HG03521 (cell line): ENCODE measurements at regions not wholly inside any gene's neighbourhood (a gene's known extent, or its start where the extent isn't known, plus 50 kb on each side); places are given as distances from the start of the nearest gene placed in this dataset.

ENCODE experiments used
- ATAC-seq: cut with Tn5 transposase; IDR thresholded peaks from one replicate; pipeline ENCODE4 v1.9.1; 2021; ENCODE audit warnings: mild to moderate bottlenecking, moderate library complexity; ENCODE audit not compliant: unreplicated experiment

DNA sequence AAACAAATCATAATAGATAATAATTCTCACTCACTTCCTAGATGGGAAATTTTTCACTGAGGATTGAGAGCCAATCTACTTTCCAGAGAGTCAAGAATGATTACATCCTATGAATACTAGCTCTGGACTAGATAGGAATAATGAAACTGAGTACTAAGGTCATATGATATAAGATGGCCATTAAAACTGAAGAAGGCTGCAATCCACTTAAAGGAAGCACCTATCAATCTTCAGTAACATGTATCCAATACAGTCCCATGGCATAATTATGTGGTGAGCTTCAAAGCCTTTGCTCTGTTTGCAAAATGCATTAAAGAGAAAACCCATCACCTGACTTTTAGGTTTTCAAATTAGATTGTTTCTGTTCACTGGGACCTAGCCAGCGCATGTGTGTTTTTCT, 398.0 kb upstream of the MEIS1 start:
- ATAC-seq: no peak

DNA sequence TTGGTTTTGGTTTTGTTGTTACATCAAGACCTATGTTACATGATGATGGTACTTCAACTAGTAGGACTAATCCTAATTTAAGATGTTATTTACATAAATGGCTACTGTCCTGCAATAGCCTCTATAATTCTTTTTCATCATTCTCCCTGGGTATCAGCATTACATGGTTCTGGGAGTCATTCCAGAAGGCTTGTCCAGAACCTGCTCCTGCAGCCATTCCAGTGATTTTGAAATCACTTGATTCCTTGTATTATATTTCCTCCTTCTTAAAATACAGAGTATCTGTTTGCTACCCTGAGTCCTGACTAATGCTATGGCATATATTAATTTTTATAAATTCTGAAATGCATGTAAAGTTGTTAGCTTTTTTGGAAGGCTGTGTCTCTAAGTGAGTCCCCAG, 400.5 kb upstream of the MEIS1 start:
- ATAC-seq: no peak

DNA sequence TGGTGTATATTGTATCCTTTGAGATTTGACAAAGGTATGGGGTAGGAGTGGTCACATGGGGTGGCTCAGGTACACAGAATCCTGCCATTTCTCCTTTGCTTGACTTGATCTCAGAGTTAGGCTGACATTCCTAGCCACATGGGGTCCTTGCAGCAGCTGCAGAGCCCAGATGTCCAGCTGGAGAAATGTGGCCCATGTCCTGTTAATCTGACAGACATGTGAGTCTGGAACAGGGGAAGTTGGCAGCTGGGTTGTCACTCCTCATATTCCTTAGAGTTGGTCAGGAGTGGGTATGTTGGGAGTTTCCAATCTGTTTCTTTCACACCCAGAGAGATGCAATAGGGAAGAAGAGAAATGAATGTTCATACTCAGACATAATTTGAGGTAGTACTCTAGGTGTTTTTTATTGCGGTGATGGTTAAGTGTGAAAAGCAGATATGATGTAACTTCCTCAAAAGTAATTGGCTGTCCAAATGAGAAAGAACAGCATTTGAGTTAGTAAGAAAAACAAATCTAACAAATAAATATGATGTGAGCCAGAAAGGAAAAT, 402.6 kb upstream of the MEIS1 start:
- no peak for ATAC-seq

DNA sequence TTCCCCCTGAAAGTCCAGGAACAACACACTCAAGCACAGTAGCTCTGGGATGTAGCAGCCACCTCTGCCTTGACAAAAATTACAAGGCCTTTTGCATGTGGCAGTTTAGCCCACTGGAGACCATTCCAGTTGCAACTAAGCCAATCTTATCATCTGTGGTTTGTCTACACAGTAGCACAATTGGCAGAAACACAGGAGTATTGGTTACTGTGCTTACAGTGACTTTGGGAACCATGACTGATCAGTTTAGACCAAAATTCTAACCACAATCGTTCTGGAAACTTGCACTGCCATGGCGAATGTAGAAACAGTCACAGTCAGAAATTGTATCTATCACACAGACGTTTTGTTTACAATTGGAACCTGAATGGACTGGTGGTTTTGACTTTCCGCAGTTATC, 403.7 kb upstream of the MEIS1 start:
- no peak for ATAC-seq

DNA sequence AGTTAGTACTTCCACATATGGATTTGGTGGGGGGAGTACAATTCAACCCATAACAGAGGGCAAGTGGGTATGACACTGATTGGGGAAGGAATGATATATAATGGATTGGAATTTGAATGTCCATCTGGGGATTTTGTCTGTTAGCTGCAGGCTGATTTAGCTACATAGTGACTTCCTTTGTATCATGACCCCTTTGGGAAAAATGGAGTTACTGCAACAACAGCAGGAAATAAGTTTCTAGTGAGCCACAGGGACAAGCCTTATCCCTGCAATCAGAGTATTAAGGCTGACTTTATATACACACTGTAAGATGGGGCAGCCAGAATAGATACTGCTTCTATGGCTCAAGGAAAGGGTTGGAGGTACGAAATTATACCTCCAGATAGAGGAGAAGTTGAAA, 404.4 kb upstream of the MEIS1 start:
- no peak for ATAC-seq

DNA sequence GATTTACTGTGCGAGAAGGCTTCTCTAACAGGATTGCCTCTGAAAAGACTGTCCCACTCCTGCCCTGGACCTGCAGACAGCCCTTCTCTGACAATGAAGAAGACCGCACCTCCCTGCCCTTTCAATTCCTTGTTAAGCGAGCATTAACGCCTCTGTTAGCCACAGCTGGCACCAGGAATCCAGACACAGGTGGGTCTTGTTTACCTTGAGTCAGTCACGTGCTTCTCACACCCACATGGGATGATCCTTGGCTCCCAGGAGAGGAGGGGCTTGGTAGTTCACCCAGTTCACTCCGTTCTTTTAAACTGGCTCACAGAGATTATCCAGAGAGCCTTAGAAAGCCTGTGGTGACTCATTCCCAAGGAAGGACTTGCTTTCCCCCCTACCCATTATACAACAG, 410.5 kb upstream of the MEIS1 start:
- no peak for ATAC-seq

DNA sequence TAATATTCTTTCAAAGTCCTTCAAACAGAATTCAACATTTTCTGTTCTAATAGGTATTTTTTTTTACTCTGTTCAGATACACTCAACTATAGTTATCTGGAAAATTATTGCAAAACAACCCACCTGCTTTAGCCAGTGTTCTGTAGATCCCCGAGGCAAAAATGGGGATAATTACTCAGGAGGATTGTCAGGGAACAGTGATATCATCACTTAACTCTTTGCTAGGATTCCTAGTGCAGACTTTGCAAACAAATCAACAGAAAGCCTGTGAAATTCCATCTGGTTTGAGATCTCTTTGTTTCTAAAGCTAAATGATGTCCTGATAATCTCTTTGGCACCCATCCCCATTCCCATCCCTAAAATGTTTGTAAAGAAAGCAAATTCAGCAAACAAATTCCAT, 413.6 kb upstream of the MEIS1 start:
- no peak for ATAC-seq

DNA sequence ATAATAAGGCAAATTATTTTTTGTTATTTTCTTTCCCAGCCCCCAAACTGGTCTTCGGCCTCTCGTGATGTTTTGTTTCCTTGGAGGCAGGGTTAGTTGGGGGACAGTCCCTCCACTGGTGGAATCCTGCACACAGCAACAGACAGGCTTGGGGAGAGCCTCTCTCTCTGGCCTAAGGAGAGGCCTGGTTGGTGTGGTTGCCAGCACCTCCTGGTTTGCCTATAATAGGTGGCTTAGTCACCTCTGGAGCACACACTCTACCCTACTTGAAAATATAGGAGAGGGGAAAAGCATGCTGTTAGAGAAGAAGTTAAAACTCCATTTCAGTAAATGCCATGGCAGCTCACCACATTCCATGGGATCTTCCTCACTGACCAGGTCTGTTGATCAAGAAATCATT, 417.2 kb upstream of the MEIS1 start:
- no peak for ATAC-seq

DNA sequence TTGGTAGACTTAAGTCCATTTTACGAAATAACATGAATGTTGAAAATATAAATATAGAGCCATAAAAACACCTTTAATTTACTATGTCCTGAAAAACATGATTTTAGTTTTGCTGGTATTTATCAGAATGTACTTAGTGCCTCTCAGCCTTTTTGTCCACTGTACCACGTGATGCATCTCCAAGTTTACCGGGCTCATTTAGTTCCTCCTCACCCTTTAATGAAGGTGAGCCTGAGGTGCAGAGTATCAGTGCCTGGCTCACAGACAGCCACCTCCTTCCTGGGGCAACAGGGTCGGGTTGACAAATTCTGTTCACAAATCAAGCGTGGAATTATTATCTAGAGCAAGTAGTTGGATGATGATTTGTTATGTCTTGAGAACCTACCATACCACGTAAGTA, 420.5 kb upstream of the MEIS1 start:
- no peak for ATAC-seq

DNA sequence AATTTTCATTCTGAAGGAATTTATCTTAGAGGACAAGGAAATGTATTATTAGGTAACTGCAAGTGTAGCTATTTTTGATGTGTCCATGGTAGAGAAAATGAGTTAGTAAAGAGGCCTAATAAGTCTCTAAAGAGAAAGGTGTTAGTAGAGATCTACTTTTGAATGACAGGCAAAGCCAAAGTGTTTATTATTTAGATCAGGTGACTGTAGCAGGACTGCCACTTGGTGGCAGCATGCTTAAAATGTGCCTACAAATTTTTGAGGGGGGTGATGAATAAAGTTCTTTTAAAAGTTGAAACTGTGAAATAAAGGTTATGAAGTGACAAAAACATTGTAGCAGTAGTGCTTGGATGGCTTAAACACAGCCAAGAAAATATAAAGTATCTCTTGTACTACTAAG, 421.5 kb upstream of the MEIS1 start:
- no peak for ATAC-seq

DNA sequence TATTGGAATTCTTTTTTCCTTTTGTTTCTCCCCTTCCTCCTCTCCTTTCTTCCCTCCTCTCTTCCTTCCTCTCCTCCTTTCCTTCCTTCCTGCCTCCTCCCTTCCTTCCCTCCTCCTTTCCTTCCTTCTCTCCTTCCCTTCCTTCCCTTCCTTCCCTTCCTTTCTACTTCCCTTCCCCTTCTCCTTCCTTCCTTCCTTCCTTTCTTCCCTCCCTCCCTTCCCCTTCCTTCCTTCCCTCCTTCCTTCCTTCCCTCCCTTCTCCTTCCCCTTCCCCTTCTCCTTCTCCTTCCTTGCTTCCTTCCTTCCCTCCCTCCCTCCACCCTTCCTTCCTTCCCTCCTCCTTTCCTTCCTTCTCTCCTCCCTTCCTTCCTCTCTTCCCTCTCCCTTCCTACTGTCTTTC, 431.0 kb upstream of the MEIS1 start:
- no peak for ATAC-seq

DNA sequence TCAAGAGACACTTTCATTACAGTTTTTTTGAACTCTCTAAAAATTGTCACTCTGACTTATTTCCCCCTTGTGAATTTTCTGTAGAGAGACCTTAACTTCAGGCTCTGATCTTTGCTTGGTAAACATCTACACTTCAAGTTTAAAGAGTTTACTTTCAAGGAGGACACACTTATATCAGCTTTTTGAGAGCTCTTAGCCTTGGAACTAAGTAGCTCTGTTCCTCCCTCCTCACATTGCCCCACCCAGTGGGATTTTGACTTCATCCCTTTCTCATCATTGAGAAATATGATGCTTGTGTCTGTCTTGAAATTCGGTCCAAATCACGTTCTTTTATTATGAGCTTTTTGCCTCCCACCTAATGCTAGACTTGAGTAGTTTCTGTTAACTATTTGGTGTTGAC, 433.4 kb upstream of the MEIS1 start:
- ATAC-seq: no peak

DNA sequence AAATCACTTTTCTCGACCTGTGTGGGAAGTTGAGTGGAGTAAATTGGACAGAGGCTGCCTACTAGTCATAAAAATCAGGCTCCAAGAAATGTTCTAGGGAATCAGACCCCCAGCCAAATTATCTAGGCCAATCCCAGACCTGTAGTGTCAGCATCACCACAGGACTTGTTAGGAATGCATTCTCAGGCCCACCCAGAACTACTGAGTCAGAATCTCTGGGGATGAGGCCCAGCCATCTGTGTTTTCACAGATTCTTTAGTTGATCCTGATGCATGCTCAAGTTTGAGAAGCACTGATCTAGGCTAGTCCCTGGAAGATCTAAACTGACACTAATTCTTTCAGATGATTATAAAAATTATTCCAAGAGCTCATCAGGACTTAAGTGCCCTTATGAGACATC, 434.0 kb upstream of the MEIS1 start:
- ATAC-seq: no peak

DNA sequence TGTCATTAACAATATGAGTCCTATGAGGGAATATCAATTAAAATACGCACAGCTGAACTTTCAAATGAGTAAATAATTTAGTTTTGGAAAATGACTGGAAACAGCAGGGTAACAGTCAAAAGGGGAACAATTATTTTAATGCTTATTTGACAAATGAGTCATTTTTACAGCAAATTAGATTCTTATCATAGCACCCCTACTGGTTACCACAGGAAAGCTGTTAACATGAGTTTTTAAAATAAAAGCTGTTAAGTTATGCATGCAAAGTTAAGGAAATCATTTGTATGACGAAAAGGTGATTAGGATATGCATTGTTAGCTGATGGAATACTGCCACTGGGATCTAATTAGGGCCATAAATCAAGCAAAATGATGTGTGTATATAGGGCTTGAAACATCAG, 435.1 kb upstream of the MEIS1 start:
- no peak for ATAC-seq

DNA sequence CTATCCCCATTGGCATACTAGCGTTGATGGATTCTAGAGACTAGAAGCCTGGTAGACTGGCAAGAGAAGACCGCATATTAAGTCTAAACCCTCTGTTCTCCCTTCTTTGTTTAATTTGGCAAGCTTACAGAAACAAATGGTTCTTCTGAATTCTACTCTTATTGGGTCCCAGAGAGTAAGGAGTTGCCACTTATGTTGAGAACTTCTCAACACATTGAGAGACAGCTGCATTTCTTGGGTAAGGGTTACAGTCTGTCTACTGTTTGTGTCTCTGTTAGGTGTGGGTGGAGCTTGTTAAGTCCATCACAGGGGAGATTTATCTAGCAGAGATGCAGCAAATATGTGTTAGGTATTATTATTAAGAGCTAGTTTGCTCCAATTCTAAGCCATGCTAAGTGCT, 435.8 kb upstream of the MEIS1 start:
- no peak for ATAC-seq

DNA sequence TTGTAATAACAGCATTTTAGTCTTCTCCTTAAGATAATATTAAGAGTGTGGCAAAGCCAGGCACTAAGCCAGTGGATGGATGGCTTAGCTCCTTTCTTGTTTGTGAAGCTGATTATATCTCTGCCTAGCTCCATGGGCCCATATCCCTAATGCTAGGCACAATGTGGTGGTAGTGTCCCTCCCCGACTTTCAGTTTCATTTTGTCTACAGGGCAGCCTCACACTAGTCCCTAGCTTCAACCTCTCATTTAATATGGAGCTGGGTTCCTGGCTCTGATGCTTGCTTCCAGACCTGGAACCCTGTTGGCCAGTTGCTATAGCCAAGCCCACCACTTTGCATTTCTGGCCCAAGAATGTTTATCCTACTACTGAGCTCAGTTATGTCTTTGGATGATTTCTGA, 437.0 kb upstream of the MEIS1 start:
- no peak for ATAC-seq

DNA sequence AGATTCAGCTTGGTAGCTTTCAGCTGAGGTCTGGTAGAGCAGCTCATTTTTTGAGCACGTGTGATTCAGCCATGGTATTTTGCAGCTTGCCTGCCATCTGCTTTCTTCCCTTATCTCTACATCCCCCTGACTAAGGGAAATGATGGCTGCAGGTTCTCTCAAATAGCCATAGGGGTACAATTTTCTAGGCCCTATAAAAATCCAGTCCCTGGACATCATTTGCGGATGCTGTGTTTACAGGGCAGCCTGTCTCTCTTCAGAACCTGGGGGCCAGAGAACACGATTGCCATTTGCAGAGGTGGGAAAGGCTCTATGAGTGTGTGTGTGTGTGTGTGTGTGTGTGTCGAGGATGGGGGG, 442.7 kb upstream of the MEIS1 start:
- ATAC-seq: no peak

DNA sequence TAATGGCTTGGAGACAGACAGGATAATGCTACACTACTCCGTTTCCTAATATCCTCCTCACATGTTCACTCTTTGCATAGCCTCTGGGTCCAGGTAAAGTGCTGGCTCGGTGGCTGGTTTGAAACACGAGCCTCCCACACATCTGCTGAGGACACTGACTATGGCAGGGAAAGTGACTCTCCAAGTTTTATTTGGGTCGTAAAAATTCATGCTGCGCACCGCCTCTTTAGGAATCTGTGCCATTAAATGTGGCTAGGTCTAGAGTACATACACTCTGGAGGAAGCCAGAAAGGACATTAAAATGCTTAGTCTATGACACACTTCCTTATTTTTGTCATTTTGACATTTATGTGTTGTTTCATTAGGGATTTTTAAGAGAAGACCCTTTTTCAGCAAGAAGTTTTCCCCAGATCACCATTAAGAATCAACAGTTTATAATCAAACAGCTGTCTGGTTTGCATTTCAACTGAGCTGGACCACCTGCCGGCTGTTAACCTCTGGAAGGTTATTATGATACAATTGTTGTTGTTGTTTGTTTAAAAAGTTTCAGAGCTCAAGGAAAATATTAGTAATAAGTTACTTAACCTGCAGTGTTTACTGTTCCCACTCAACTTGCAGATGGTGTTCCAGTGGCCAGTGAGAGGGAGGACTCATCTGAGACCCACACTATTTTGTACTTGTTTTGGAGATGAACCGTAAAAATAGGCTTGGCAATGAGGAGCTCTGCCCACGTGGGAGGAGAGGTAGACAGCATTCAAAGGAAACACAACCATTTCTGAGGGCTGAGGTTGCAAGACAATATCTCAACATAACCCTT, 443.3 kb upstream of the MEIS1 start:
- no peak for ATAC-seq

DNA sequence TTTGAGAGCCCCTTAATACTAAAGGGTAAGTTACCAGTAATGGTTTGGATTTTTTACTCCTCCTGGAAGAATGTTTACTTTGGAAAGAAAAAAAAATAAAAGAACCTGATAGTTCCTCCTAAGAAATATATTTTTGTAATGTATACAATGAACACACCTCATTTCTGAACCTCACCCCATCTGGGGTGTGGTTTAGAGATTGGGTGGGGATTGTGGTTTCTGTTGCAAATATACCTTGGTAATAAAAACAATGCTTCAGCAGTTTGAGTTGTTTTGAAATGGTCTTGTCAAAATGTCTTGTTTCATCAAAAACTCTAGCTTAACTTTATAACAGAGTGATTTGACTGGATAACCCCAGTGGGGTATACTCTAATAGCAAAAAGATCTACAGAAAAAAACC, 448.9 kb upstream of the MEIS1 start:
- ATAC-seq: no peak

DNA sequence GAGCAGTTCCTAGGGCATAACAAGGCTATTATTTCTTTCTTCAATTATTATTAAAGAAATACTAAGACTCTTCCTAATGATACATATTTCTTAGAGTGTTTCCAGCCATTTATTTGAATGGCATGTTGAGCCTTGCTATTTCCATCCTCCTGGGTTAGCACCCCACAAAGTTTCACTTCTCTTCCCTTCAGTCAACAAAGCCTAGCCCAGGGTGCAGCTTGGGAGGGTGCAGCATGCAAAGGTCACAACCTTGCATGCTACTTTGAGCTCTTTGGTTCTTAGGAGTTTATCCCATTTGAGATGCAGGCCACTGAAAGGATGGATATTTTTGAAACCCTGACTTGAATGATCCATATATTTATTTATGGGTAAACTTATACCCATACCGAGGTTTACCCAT, 454.4 kb upstream of the MEIS1 start:
- ATAC-seq: no peak

DNA sequence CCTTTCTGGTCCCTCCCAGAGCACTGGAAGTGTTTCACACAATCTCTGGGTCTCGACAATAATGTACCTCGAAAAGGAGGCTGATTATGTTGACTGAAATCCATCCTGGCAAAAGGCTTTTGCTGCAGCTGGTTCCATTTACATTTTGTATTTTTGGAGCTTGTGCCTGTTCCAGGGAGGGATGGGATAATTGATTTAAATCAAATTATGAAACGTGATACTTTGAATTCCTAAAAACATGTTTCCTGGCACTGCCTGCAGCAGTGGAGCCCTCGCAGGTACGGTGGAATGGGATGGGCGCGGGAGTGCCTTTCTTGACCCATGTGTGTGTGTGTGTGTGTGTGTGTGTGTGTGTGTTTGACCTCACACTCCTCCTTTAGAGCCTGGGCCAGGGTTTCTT, 455.5 kb upstream of the MEIS1 start:
- no peak for ATAC-seq

DNA sequence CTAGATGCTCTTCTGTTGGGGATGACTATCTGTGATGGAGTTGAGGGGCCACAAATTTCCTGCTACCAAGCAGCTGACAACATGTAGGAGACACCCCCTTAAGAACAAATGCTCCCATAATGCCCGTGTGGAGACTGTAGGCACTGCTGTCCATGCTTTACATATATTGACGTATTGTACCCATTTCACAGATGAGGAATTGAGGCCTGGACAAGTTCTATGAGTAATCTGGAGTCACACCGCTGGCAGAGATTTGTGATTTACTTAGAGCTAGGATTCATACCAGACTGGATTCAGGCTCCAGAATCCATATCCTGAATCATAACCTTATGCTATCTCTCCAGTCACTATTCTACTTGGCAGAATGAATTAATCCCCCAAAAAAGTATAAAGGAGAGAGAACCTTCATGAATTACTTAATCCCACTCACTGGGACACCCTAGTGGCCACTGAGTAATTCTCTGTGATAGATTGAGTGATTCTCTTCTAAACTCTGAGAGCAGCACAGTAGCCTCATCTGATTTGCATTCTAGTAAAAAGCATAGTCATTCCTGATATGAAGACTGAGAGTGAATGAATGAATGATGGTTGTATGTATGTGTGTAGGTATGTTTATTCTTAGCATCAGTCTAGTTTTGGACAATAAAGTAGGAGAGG, 460.7 kb upstream of the MEIS1 start:
- ATAC-seq: no peak

DNA sequence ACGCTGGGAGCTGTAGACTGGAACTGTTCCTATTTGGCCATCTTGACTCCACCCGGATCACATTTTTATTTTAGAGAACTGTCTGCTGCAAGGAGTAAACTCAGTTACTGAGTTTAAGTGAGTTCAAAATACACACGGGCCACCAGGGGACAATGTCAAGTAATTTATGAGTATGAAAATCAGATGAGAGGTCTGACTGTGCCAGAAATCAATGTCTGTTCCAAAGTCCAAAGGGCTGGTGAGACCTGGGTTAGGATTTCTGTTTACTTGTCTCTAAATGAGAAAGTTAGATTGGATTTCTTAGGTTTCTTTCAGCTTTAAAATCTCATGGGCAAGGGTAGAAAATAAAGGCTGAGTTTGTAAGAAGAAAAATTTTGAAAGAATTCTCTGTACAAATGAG, 465.8 kb upstream of the MEIS1 start:
- ATAC-seq: no peak
